Skeletal muscle satellite cell (primary cell): ENCODE measurements at regions not wholly inside any gene's neighbourhood (a gene's known extent, or its start where the extent isn't known, plus 50 kb on each side); places are given as distances from the start of the nearest gene placed in this dataset.

ENCODE experiments used
- H3K27me3 ChIP-seq: 2 replicates; pipeline ENCODE4 v1.7.0; 2013; ENCODE audit warnings: low read length; ENCODE audit not compliant: control insufficient read depth, insufficient read depth
- H3K36me3 ChIP-seq: 2 replicates; pipeline ENCODE4 v1.7.0; 2013; ENCODE audit warnings: mild to moderate bottlenecking, control low read depth, low read length; ENCODE audit not compliant: insufficient read depth
- H3K4me1 ChIP-seq: 2 replicates; pipeline ENCODE4 v1.7.0; 2013; ENCODE audit warnings: low read length; ENCODE audit not compliant: control insufficient read depth, insufficient read depth
- H3K4me2 ChIP-seq: 2 replicates; pipeline ENCODE4 v1.7.0; 2013; ENCODE audit warnings: mild to moderate bottlenecking, low read length
- H3K4me3 ChIP-seq: 2 replicates; pipeline ENCODE4 v1.7.0; 2013; ENCODE audit warnings: low read length
- H3K9ac ChIP-seq: 2 replicates; pipeline ENCODE4 v1.7.0; 2013; ENCODE audit warnings: mild to moderate bottlenecking, low read depth, low read length, moderate library complexity
- H3K9me3 ChIP-seq: replicated peaks from 2 replicates; pipeline ENCODE4 v1.7.0; 2013; ENCODE audit warnings: mild to moderate bottlenecking, control low read depth, low read length

GRCh38 chrX:120021927-120022326, 55.6 kb downstream of the RHOXF2B start:
- no peaks in the 10 kb centered on the region for H3K36me3 ChIP-seq
- no peak overlapping the region for H3K9ac ChIP-seq
- H3K4me2 ChIP-seq: no peak overlapping the region
- no peak overlapping the region for H3K4me3 ChIP-seq
- no peaks in the 10 kb centered on the region for H3K9me3 ChIP-seq
- peaks cover 8% of the 10 kb centered on the region for H3K27me3 ChIP-seq
- no peaks in the 10 kb centered on the region for H3K4me1 ChIP-seq

- H3K4me3 ChIP-seq: no peak overlapping the region
- H3K9me3 ChIP-seq: no peaks in the 10 kb centered on the region
- H3K27me3 ChIP-seq: peaks cover 20% of the 10 kb centered on the region
- H3K36me3 ChIP-seq: no peaks in the 10 kb centered on the region
- no peaks in the 10 kb centered on the region for H3K4me1 ChIP-seq
- H3K9ac ChIP-seq: no peak overlapping the region
- H3K4me2 ChIP-seq: no peak overlapping the region
These were observed 57.2 kb downstream of the RHOXF2B start for GRCh38 chrX:120020305-120020704.

DNA sequence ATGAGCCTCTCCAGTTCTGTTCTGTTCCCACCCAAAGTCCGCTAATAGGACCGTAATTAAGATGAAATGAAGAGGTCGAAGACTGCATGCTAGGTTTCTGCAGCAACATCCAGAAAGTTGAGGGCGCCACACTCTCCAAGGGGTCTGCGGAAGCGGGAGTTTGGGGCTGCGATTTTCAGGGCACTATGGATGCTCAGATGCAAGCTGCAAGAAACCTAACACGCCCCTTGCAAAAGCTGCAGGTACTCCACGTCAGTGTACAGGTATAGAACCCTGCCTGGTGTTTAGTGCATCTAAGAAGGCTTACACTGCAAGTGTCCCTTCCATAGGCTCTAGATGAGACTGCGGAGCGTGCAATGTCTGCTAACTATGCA, 61.4 kb downstream of the RHOXF2B start:
- H3K36me3 ChIP-seq: no peaks in the 10 kb centered on the region
- no peak overlapping the region for H3K9ac ChIP-seq
- no peak overlapping the region for H3K4me3 ChIP-seq
- H3K27me3 ChIP-seq: peaks cover 33% of the 10 kb centered on the region
- H3K4me2 ChIP-seq: no peak overlapping the region
- no peaks in the 10 kb centered on the region for H3K4me1 ChIP-seq
- H3K9me3 ChIP-seq: no peaks in the 10 kb centered on the region

DNA sequence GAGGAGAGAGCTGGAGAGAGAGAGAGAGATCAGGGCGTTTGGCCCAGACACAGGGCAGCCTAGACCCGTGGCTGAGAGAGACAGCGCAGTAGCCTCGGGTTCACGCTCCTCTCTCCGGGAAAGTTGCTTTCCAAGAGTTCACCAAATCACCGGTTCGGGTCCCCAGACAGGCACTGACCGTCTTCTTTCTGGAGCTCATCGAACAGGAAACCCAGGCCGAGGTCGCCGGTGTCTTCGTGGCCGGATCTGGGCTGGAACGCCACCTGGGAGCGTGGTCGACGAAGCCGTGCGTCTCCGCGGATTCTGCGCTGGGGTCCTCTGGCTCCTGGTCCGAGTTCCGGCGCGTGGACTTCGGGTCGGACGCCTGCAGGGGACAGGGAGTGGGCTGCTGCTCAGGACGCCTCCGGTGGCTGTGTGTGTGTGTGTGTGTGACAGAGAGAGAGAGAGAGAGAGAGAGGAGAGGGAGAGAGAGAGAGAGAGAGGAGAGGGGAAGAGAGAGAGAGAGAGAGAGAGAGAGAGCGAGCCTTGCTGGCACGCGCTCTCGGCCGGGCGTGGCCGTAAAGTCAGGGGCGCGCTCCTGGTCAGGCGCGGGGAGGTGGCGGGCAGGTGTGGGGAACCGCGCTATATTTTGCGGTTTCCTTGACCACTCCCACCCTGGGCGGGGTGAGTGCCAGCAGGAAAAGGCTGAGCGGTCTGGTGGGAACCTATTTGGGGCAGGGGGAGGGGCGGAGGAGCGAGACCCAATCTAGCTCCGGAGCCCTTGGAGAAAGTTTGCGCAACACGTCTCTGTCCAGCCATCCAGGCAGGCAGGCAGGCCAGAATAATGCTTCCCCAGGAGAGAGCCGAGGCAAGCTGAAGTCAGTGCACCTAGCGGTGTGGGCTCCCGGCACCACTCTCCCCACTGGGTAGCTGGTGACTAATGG, 62.1 kb downstream of the RHOXF2B start:
- no peak overlapping the region for H3K4me2 ChIP-seq
- H3K4me1 ChIP-seq: no peaks in the 10 kb centered on the region
- no peak overlapping the region for H3K9ac ChIP-seq
- H3K4me3 ChIP-seq: no peak overlapping the region
- peaks cover 33% of the 10 kb centered on the region for H3K27me3 ChIP-seq
- no peaks in the 10 kb centered on the region for H3K36me3 ChIP-seq
- H3K9me3 ChIP-seq: no peaks in the 10 kb centered on the region

DNA sequence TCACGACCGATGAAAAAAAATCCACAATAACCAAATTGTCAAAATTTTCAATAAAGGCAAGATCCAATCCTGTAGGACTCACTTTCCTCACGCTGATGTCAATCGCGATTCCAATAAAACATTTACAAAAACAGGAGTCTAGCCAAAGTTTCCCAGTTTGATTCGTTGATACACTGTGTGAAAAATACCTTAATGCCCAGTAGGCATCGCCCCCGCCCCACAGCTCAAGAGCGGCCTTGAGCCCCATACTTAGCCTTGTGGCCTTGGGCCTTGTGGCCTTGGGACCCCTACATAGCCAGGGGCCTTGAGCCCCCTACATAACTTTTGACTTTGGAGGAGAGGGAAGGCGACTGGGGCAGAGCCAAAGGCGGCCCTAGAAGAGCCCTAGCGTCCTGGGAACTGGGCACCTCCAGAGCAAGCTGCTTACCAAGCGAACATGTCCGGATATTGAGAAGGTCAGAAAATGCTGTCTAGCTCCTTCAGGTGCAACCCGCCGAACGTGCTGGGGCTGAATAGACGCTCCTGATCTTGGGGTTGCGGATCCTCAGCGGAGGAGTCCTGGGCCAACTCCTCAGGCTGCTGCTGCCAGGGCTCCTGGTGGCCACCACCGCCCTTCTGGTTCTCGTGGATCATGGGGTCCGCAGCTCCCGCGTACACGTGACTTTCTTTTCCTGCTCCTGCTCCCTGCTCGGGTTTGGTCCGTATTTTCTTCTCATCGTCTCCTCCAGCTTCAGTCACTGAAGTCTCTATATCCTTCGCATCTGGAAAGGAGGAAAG, 62.9 kb downstream of the RHOXF2B start:
- peaks cover 30% of the 10 kb centered on the region for H3K27me3 ChIP-seq
- H3K9ac ChIP-seq: no peak overlapping the region
- H3K4me3 ChIP-seq: no peak overlapping the region
- H3K4me2 ChIP-seq: no peak overlapping the region
- H3K9me3 ChIP-seq: no peaks in the 10 kb centered on the region
- no peaks in the 10 kb centered on the region for H3K36me3 ChIP-seq
- no peaks in the 10 kb centered on the region for H3K4me1 ChIP-seq

GRCh38 chrX:120001787-120002186, 58.2 kb upstream of the NKAP start:
- H3K9me3 ChIP-seq: no peaks in the 10 kb centered on the region
- H3K27me3 ChIP-seq: peaks cover 45% of the 10 kb centered on the region
- no peaks in the 10 kb centered on the region for H3K36me3 ChIP-seq
- H3K4me3 ChIP-seq: no peak overlapping the region
- H3K4me2 ChIP-seq: no peak overlapping the region
- H3K4me1 ChIP-seq: no peaks in the 10 kb centered on the region
- no peak overlapping the region for H3K9ac ChIP-seq

GRCh38 chrX:120000490-120001246, 57.1 kb upstream of the NKAP start:
- Histone ChIP-seq H3K4me3 (no peak overlapping the region), H3K4me2 (no peak overlapping the region), H3K9me3 (no peaks in the 10 kb centered on the region), H3K4me1 (no peaks in the 10 kb centered on the region), H3K36me3 (no peaks in the 10 kb centered on the region), H3K27me3 (peaks cover 56% of the 10 kb centered on the region), H3K9ac (no peak overlapping the region)

DNA sequence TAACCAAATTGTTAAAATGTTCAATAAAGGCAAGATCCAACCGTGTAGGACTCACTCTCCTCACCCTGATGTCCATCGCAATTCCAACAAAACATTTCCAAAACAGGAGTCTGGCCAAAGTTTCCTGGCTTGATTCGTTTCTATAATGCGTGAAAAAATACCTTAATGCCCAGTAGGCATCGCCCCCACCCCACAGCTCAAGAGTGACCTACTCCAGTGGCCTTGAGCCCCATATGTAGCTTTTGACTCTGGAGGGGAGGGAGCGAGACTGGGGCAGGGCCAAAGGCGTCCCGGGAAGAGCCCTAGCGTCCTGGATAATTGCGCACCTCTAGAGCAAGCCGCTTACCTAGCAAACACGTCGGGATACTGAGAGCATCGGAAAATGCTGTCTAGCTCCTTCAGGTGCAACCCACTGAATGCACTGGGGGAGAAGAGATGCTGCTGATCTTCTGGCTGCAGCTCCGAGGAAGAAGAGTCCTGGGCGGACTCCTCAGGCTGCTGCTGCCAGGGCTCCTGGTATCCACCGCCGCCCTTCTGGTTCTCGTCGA, 55.6 kb upstream of the NKAP start:
- peaks cover 61% of the 10 kb centered on the region for H3K27me3 ChIP-seq
- no peaks in the 10 kb centered on the region for H3K9me3 ChIP-seq
- H3K4me1 ChIP-seq: no peaks in the 10 kb centered on the region
- no peak overlapping the region for H3K4me3 ChIP-seq
- no peaks in the 10 kb centered on the region for H3K36me3 ChIP-seq
- H3K9ac ChIP-seq: no peak overlapping the region
- no peak overlapping the region for H3K4me2 ChIP-seq

GRCh38 chrX:119997570-119997969, 54.0 kb upstream of the NKAP start:
- no peak overlapping the region for H3K9ac ChIP-seq
- H3K4me3 ChIP-seq: no peak overlapping the region
- H3K36me3 ChIP-seq: no peaks in the 10 kb centered on the region
- peaks cover 58% of the 10 kb centered on the region for H3K27me3 ChIP-seq
- no peaks in the 10 kb centered on the region for H3K4me1 ChIP-seq
- no peak overlapping the region for H3K4me2 ChIP-seq
- no peaks in the 10 kb centered on the region for H3K9me3 ChIP-seq

DNA sequence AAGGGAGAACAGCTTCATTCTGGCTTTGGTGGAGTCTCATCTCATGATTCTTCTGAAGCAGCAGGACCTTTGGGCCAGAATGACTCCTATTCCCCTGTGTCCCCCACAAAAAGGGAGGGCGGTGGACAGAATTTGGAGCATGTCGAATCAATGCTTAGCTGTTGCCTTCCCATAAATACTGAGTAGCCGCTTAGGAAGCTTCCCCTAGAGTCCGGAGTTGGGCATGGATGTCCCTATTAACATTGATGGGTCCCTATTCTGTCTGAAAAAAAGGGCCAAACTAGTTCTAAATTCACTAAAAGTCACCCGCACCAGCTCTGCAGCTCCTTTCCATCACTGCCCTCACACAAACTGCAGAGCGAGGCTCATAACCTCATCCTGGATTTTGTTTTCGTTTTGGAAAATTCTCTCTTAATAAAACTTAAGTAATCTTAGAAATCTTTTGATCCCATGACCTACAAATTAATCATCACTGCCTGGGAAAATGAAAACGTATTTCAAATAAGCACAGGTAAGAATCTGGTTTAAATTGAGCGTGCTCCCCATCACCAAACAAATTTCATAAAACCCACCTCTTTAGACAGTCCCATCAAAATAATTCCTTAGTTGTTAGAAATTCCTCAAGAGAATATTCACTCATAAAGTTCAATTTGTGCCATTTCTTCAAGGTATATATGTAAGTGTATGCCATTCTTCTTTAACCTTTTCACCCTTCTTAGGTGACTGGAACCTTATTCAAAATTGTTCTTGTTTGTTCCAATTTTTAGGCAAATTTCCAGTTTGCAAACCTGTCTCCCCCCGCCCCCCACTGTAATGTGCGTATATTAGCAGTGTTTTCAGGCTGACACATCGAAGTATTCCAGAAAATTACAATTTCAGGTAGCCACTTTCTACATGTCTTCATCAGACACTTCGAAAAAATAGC, 53.3 kb upstream of the NKAP start:
- H3K9ac ChIP-seq: no peak overlapping the region
- H3K4me3 ChIP-seq: no peak overlapping the region
- H3K4me2 ChIP-seq: no peak overlapping the region
- H3K36me3 ChIP-seq: no peaks in the 10 kb centered on the region
- peaks cover 64% of the 10 kb centered on the region for H3K27me3 ChIP-seq
- no peaks in the 10 kb centered on the region for H3K4me1 ChIP-seq
- H3K9me3 ChIP-seq: no peaks in the 10 kb centered on the region
